HEK293 (cell line): ENCODE measurements at regions not wholly inside any gene's neighbourhood (a gene's known extent, or its start where the extent isn't known, plus 50 kb on each side); places are given as distances from the start of the nearest gene placed in this dataset.

Experiments
- CTCF ChIA-PET: fragments of 350-600 bp; formaldehyde crosslinking; extraction: SDS; loops from one replicate; lab custom pipeline; 2021; ENCODE audit warnings: antibody characterized with exemption; lab: Yijun Ruan, JAX
- POLR2A ChIA-PET: fragments of 300-600 bp; formaldehyde crosslinking; extraction: SDS; loops from one replicate; lab custom pipeline; 2020; ENCODE audit warnings: antibody characterized with exemption, inconsistent platforms; lab: Yijun Ruan, JAX
- H3K27ac ChIP-seq: fragments of 200-500 bp; sonication (Bioruptor generic); 2 replicates; pipeline ENCODE4 v1.5.1; 2014; ENCODE audit warnings: low read depth, low read length, control low read depth, inconsistent platforms; ENCODE audit errors: extremely low read depth
- H3K36me3 ChIP-seq, 2 experiments: fragments of 200-500 bp in 1 of 2; sonication (Bioruptor generic) in 1 of 2; 1 replicate in 1 of 2; 2 replicates in 1 of 2; pipeline ENCODE4 v1.5.1; 2014 to 2017; ENCODE audit warnings: inconsistent platforms in 2 of 2, low read length in 2 of 2; ENCODE audit not compliant: control insufficient read depth in 2 of 2, insufficient read depth in 1 of 2
- H3K4me1 ChIP-seq: fragments of 200-500 bp; sonication (Bioruptor generic); 2 replicates; pipeline ENCODE4 v1.5.1; 2014; ENCODE audit warnings: mild to moderate bottlenecking, low read length, inconsistent platforms; ENCODE audit not compliant: control insufficient read depth, insufficient read depth
- H3K4me3 ChIP-seq: 2 replicates; pipeline ENCODE4 v1.5.1; 2011; ENCODE audit warnings: low read depth, mild to moderate bottlenecking, control low read depth, low read length, moderate library complexity
- H3K9me3 ChIP-seq: fragments of 200-500 bp; sonication (Bioruptor generic); 2 replicates; pipeline ENCODE4 v1.5.1; 2014; ENCODE audit warnings: low read depth, low read length, inconsistent platforms; ENCODE audit not compliant: control insufficient read depth, insufficient read depth
- EGR2 ChIP-seq: fragments of 450-650 bp; formaldehyde crosslinking; IDR thresholded peaks from 2 replicates; pipeline ENCODE4 v1.5.1; 2016; ENCODE audit warnings: low read depth, missing biosample characterization, missing genetic modification characterization
- GLIS2 ChIP-seq: fragments of 450-650 bp; formaldehyde crosslinking; IDR thresholded peaks from 2 replicates; pipeline ENCODE4 v1.5.1; 2016; ENCODE audit warnings: missing biosample characterization, missing genetic modification characterization
- HOXA7 ChIP-seq: sonication (generic); formaldehyde crosslinking; IDR thresholded peaks from 2 replicates; pipeline ENCODE4 v1.8.1; 2022; ENCODE audit warnings: missing genetic modification reagents, borderline replicate concordance
- MEIS1 ChIP-seq: sonication (generic); formaldehyde crosslinking; IDR thresholded peaks from 2 replicates; pipeline ENCODE4 v1.8.1; 2022; ENCODE audit warnings: missing genetic modification reagents, mild to moderate bottlenecking, borderline replicate concordance
- MYNN ChIP-seq: fragments of 450-650 bp; formaldehyde crosslinking; IDR thresholded peaks from 2 replicates; pipeline ENCODE4 v1.5.1; 2016; ENCODE audit warnings: missing biosample characterization, missing genetic modification characterization, borderline replicate concordance
- SETDB1 ChIP-seq: IDR thresholded peaks from one replicate; pipeline ENCODE4 v1.6.1; 2017; ENCODE audit warnings: mild to moderate bottlenecking, low read length, moderate library complexity, mixed read lengths; ENCODE audit not compliant: insufficient read length
- ZBTB21 ChIP-seq: fragments of 450-650 bp; formaldehyde crosslinking; IDR thresholded peaks from 2 replicates; pipeline ENCODE4 v1.5.1; 2017; ENCODE audit warnings: missing biosample characterization, missing genetic modification characterization
- ZEB2 ChIP-seq: fragments of 450-650 bp; formaldehyde crosslinking; IDR thresholded peaks from 2 replicates; pipeline ENCODE4 v1.5.1; 2016; ENCODE audit warnings: missing biosample characterization, missing genetic modification characterization
- ZFHX2 ChIP-seq: fragments of 450-650 bp; formaldehyde crosslinking; conservative IDR thresholded peaks from 2 replicates; pipeline ENCODE4 v1.5.1; 2016; ENCODE audit warnings: missing biosample characterization, missing genetic modification characterization
- ZFP37 ChIP-seq: fragments of 450-650 bp; formaldehyde crosslinking; IDR thresholded peaks from 2 replicates; pipeline ENCODE4 v1.5.1; 2016; ENCODE audit warnings: missing biosample characterization, missing genetic modification characterization
- ZNF114 ChIP-seq: fragments of 450-650 bp; formaldehyde crosslinking; IDR thresholded peaks from 2 replicates; pipeline ENCODE4 v1.5.0; 2017; ENCODE audit warnings: missing biosample characterization, missing genetic modification characterization
- ZNF138 ChIP-seq: fragments of 450-650 bp; formaldehyde crosslinking; IDR thresholded peaks from 2 replicates; pipeline ENCODE4 v1.5.1; 2016; ENCODE audit warnings: missing biosample characterization, missing genetic modification characterization, borderline replicate concordance
- ZNF184 ChIP-seq: fragments of 450-650 bp; IDR thresholded peaks from 2 replicates; pipeline ENCODE4 v1.5.1; 2018; ENCODE audit warnings: missing biosample characterization, mild to moderate bottlenecking, missing genetic modification characterization
- ZNF311 ChIP-seq: fragments of 450-650 bp; formaldehyde crosslinking; IDR thresholded peaks from 2 replicates; pipeline ENCODE4 v1.5.1; 2017; ENCODE audit warnings: missing biosample characterization, missing genetic modification characterization, borderline replicate concordance
- ZNF529 ChIP-seq: fragments of 450-650 bp; formaldehyde crosslinking; IDR thresholded peaks from 2 replicates; pipeline ENCODE4 v1.5.1; 2017; ENCODE audit warnings: missing genetic modification characterization, missing biosample characterization; ENCODE audit not compliant: insufficient replicate concordance
- ZNF555 ChIP-seq: fragments of 450-650 bp; formaldehyde crosslinking; conservative IDR thresholded peaks from 2 replicates; pipeline ENCODE4 v1.5.1; 2017; ENCODE audit warnings: missing biosample characterization, mild to moderate bottlenecking, missing genetic modification characterization, inconsistent platforms
- ZNF610 ChIP-seq: fragments of 450-650 bp; formaldehyde crosslinking; IDR thresholded peaks from 2 replicates; pipeline ENCODE4 v1.5.1; 2016; ENCODE audit warnings: missing biosample characterization, missing genetic modification characterization, borderline replicate concordance
- ZNF623 ChIP-seq: fragments of 450-650 bp; formaldehyde crosslinking; IDR thresholded peaks from 2 replicates; pipeline ENCODE4 v1.5.1; 2016; ENCODE audit warnings: missing biosample characterization, missing genetic modification characterization
- ZNF707 ChIP-seq: fragments of 450-650 bp; formaldehyde crosslinking; IDR thresholded peaks from 2 replicates; pipeline ENCODE4 v1.5.1; 2016; ENCODE audit warnings: missing biosample characterization, missing genetic modification characterization
- ZNF768 ChIP-seq: fragments of 450-650 bp; formaldehyde crosslinking; IDR thresholded peaks from 2 replicates; pipeline ENCODE4 v1.5.1; 2018; ENCODE audit warnings: missing biosample characterization, mild to moderate bottlenecking, missing genetic modification characterization
- ZNF776 ChIP-seq: fragments of 450-650 bp; formaldehyde crosslinking; IDR thresholded peaks from 2 replicates; pipeline ENCODE4 v1.5.0; 2017; ENCODE audit warnings: missing biosample characterization, missing genetic modification characterization, borderline replicate concordance
- ZNF791 ChIP-seq: fragments of 450-650 bp; formaldehyde crosslinking; IDR thresholded peaks from 2 replicates; pipeline ENCODE4 v1.5.1; 2016; ENCODE audit warnings: missing biosample characterization, missing genetic modification characterization
- TF ChIP-seq, protein P1 (sequence below): fragments of 450-650 bp; formaldehyde crosslinking; IDR thresholded peaks from 2 replicates; pipeline ENCODE4 v1.5.1; 2016; ENCODE audit warnings: missing biosample characterization, missing genetic modification characterization
- TF ChIP-seq, protein P2 (sequence below): fragments of 450-650 bp; formaldehyde crosslinking; optimal IDR thresholded peaks from 2 replicates; pipeline ENCODE3; 2016; ENCODE audit warnings: missing biosample characterization, mild to moderate bottlenecking, missing genetic modification characterization
- TF ChIP-seq, protein P3 (sequence below): fragments of 450-650 bp; formaldehyde crosslinking; IDR thresholded peaks from 2 replicates; pipeline ENCODE4 v1.5.1; 2016; ENCODE audit warnings: missing biosample characterization, missing genetic modification characterization, low read depth
- TF ChIP-seq, protein P4 (sequence below): fragments of 450-650 bp; formaldehyde crosslinking; IDR thresholded peaks from 2 replicates; pipeline ENCODE4 v1.5.1; 2017; ENCODE audit warnings: missing biosample characterization, missing genetic modification characterization
- TF ChIP-seq, protein P5 (sequence below): IDR thresholded peaks from 2 replicates; pipeline ENCODE4 v1.6.1; 2011; ENCODE audit warnings: mild to moderate bottlenecking, low read depth, low read length, borderline replicate concordance

DNA sequence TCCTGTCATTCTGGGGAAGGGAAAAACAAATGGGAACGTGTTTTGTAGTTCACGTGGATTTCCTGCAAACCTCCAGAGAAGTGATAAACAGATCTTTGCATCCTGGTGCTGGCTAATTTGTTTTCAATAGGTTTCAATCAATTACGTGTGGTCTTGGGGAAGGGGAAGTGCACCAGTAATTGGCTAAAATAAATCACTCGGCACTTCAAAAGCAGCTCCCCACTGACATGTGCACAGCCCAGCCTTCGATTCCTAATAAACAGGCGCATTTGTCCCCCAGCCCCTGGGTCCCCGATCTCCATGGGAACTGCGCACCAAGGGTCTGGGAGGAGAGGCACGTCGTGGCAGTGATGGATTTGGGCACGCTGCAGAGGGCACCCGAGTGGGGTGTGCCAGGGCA, 112.9 kb upstream of the GSE1 start:
- no peak overlapping the region for H3K27ac ChIP-seq
- no peak overlapping the region for H3K4me3 ChIP-seq
- TF ChIP-seq GLIS2 (tag by site-specific recombination) (no peak), ZNF138 (no peak), ZFP37 (tag by site-specific recombination) (no peak), ZNF707 (tag by site-specific recombination) (no peak), ZNF791 (tag by site-specific recombination) (no peak), ZNF623 (tag by site-specific recombination) (no peak), MEIS1 (CRISPR knock-in tag) (no peak), ZNF114 (tag by site-specific recombination) (no peak), ZNF555 (tag by site-specific recombination) (no peak), ZBTB21 (no peak), ZEB2 (tag by site-specific recombination) (no peak), ZNF311 (tag by site-specific recombination) (no peak)
- TF ChIP-seq, protein P1, sequence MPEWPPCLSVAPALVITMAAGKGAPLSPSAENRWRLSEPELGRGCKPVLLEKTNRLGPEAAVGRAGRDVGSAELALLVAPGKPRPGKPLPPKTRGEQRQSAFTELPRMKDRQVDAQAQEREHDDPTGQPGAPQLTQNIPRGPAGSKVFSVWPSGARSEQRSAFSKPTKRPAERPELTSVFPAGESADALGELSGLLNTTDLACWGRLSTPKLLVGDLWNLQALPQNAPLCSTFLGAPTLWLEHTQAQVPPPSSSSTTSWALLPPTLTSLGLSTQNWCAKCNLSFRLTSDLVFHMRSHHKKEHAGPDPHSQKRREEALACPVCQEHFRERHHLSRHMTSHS (tag by site-specific recombination): no peak
- TF ChIP-seq, protein P2, sequence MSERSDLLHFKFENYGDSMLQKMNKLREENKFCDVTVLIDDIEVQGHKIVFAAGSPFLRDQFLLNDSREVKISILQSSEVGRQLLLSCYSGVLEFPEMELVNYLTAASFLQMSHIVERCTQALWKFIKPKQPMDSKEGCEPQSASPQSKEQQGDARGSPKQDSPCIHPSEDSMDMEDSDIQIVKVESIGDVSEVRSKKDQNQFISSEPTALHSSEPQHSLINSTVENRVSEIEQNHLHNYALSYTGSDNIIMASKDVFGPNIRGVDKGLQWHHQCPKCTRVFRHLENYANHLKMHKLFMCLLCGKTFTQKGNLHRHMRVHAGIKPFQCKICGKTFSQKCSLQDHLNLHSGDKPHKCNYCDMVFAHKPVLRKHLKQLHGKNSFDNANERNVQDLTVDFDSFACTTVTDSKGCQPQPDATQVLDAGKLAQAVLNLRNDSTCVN (tag by site-specific recombination): no peak
- ChIA-PET CTCF (interaction anchor here (0.6 kb wide), 2 partner anchors 59 to 216 kb away, joined by 4 to 5 read pairs; no protein-coding TSS in a partner anchor), POLR2A (no interaction called here)
- H3K4me1 ChIP-seq: no peaks in the 10 kb centered on the region
- H3K36me3 ChIP-seq: no peaks in the 10 kb centered on the region
- H3K9me3 ChIP-seq: no peaks in the 10 kb centered on the region

DNA sequence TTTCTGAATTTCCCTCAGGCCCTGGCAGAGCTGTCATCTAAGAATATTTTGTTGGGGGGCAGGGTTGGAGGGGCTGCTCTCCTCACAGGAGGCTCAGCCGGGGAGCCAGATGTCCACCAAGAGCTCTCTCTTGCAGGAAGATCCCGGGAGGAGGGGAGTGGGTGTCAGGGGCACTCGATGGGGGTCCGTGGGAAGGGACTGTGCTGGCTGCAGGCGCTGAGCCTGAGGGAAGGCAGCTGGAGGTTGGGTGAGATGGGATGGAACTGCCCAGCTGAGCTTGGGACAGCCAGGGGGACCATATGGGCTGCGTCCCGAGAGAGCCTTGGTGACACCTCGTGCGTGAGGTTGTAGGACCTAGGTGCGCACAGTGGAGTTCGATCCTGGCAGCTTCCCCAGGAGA, 111.2 kb upstream of the GSE1 start:
- Histone ChIP-seq H3K36me3 (no peaks in the 10 kb centered on the region), H3K4me1 (no peaks in the 10 kb centered on the region), H3K4me3 (no peak overlapping the region), H3K27ac (no peak overlapping the region), H3K9me3 (no peaks in the 10 kb centered on the region)
- ChIA-PET POLR2A (no interaction called here), CTCF (interaction anchor here (0.6 to 0.9 kb wide), 2 partner anchors 28 to 82 kb away, joined by 4 to 7 read pairs; no protein-coding TSS in a partner anchor)
- TF ChIP-seq ZNF610 (tag by site-specific recombination) (no peak), MYNN (tag by site-specific recombination) (no peak), ZFHX2 (tag by site-specific recombination) (peak; percentile 34), ZNF768 (tag by site-specific recombination) (no peak), ZNF184 (tag by site-specific recombination) (no peak), ZNF529 (tag by site-specific recombination) (no peak), SETDB1 (no peak), HOXA7 (no peak), ZNF776 (tag by site-specific recombination) (no peak), EGR2 (tag by site-specific recombination) (peak; percentile 36; the same call in 1 of the 2 replicates)
- TF ChIP-seq, protein P3, sequence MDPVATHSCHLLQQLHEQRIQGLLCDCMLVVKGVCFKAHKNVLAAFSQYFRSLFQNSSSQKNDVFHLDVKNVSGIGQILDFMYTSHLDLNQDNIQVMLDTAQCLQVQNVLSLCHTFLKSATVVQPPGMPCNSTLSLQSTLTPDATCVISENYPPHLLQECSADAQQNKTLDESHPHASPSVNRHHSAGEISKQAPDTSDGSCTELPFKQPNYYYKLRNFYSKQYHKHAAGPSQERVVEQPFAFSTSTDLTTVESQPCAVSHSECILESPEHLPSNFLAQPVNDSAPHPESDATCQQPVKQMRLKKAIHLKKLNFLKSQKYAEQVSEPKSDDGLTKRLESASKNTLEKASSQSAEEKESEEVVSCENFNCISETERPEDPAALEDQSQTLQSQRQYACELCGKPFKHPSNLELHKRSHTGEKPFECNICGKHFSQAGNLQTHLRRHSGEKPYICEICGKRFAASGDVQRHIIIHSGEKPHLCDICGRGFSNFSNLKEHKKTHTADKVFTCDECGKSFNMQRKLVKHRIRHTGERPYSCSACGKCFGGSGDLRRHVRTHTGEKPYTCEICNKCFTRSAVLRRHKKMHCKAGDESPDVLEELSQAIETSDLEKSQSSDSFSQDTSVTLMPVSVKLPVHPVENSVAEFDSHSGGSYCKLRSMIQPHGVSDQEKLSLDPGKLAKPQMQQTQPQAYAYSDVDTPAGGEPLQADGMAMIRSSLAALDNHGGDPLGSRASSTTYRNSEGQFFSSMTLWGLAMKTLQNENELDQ (tag by site-specific recombination): no peak
- TF ChIP-seq, protein P4, sequence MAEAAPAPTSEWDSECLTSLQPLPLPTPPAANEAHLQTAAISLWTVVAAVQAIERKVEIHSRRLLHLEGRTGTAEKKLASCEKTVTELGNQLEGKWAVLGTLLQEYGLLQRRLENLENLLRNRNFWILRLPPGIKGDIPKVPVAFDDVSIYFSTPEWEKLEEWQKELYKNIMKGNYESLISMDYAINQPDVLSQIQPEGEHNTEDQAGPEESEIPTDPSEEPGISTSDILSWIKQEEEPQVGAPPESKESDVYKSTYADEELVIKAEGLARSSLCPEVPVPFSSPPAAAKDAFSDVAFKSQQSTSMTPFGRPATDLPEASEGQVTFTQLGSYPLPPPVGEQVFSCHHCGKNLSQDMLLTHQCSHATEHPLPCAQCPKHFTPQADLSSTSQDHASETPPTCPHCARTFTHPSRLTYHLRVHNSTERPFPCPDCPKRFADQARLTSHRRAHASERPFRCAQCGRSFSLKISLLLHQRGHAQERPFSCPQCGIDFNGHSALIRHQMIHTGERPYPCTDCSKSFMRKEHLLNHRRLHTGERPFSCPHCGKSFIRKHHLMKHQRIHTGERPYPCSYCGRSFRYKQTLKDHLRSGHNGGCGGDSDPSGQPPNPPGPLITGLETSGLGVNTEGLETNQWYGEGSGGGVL (tag by site-specific recombination): no peak
- TF ChIP-seq, protein P5, sequence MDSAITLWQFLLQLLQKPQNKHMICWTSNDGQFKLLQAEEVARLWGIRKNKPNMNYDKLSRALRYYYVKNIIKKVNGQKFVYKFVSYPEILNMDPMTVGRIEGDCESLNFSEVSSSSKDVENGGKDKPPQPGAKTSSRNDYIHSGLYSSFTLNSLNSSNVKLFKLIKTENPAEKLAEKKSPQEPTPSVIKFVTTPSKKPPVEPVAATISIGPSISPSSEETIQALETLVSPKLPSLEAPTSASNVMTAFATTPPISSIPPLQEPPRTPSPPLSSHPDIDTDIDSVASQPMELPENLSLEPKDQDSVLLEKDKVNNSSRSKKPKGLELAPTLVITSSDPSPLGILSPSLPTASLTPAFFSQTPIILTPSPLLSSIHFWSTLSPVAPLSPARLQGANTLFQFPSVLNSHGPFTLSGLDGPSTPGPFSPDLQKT: no peak
